ENCODE measurements at regions not wholly inside any gene's neighbourhood (a gene's known extent, or its start where the extent isn't known, plus 50 kb on each side); places are given as distances from the start of the nearest gene placed in this dataset.
"Not testable (repeated sequence)": the region's sequence is repeated elsewhere in the genome, so short reads cannot be mapped to it uniquely, and the experiment has no call there.

DNA sequence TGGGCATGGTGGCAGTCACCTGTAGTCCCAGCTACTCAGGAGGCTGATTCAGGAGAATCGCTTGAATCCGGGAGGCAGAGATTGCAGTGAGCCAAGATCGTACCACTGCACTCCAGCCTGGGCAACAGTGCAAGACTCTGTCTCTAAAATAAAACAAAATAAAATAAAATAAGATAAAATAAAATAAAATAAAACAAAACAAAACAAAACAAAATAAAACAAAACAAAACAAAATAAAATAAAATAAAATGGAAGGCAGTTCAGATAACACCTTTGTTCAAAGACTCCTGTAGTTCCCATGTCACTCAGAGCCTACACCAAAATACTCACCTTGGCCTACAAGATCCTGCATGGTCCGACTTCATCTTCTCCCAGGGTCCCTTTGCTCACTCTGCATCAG lies 61.3 kb downstream of the SYF2 start:
- H3K27ac Mint-ChIP-seq, H3K4me3 Mint-ChIP-seq, ATAC-seq, H3K27me3 Mint-ChIP-seq, H3K4me1 Mint-ChIP-seq, DNase-seq, H3K36me3 Mint-ChIP-seq, POLR2A ChIA-PET, H3K9me3 Mint-ChIP-seq: not testable (repeated sequence)

DNA sequence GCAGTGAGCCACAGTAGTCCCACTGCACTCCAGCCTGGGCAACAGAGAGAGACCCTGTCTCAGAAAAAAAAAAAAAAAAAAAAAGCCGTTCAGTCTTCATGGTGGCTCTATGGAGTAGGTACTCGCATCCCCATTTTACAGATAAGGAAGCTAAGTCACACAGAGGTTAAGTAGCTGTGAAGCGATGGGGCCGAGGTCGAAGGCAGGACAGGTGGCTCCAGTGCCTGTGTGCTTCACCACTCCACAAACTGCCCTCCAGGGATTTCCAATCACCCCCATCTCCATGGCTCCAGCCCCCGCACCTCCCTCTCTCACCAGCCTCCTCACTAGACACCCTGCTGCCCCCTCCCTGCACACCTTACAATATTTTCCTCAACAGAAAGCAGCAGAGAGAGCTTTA lies 61.9 kb downstream of the SYF2 start:
- Mint-ChIP-seq H3K27ac (no peak overlapping the region), H3K4me1 (peaks cover 0 to 8% (median 3%) of the 10 kb centered on the region in 4 donors), H3K4me3 (no peak overlapping the region), H3K27me3 (no peaks in the 10 kb centered on the region), H3K36me3 (no peaks in the 10 kb centered on the region), H3K9me3 (peaks cover 0 to under 1% (median 0%) of the 10 kb centered on the region in 9 donors)
- POLR2A ChIA-PET = no interaction called here
- no peak for DNase-seq
- ATAC-seq = no peak

DNA sequence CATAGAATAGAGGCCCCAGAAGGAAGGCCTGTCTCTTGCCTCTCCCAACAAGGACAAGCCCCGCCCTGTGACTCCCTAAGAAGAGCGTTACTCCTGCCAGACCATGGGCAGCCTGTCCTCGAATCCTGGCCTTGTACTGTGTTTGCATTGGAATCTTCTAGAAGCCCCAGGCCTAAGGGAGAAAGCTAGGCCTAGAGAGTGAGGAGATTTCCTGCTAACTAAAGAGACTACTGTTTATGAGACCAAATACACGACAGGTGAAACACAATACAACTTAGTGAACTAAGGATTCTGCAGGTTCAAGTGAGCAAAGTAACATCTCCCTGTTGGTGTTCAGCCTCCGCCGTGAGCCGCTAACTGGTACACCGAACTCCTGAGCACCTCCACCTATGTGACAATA lies 62.7 kb downstream of the SYF2 start:
- Mint-ChIP-seq H3K36me3 (no peaks in the 10 kb centered on the region), H3K27ac (no peak overlapping the region), H3K4me1 (peaks cover 0 to 8% (median 3%) of the 10 kb centered on the region in 4 donors), H3K4me3 (no peak overlapping the region), H3K27me3 (no peaks in the 10 kb centered on the region), H3K9me3 (no peaks in the 10 kb centered on the region)
- DNase-seq (no peak), ATAC-seq (no peak)
- POLR2A ChIA-PET = no interaction called here

DNA sequence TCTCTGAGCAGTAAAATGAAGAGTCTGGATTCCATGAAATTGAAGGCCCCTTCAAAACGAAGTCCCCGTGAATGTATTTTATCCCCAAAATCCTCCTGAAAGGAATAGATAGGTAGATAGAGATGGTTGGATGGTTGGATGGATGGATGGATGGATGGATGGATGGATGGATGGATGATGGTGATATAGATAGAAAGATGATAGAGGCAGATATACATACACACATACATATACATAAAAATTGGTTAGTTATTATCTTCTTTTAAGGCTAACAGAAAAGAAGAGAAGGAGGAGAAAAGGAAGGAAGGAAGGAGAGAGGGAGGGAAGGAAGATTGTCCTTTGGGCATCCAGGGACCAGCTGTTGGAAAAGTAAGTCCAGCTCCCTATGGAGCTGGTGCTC lies 63.1 kb downstream of the SYF2 start:
- no peak overlapping the region for H3K27ac Mint-ChIP-seq
- H3K27me3 Mint-ChIP-seq = peaks cover 0 to under 1% (median 0%) of the 10 kb centered on the region in 5 donors
- ATAC-seq = no peak
- no peak for DNase-seq
- H3K9me3 Mint-ChIP-seq = peaks cover 0 to 1% (median 0%) of the 10 kb centered on the region in 9 donors
- H3K4me1 Mint-ChIP-seq = peaks cover 0 to 8% (median 3%) of the 10 kb centered on the region in 4 donors
- POLR2A ChIA-PET = no interaction called here
- H3K36me3 Mint-ChIP-seq = no peaks in the 10 kb centered on the region
- no peak overlapping the region for H3K4me3 Mint-ChIP-seq

DNA sequence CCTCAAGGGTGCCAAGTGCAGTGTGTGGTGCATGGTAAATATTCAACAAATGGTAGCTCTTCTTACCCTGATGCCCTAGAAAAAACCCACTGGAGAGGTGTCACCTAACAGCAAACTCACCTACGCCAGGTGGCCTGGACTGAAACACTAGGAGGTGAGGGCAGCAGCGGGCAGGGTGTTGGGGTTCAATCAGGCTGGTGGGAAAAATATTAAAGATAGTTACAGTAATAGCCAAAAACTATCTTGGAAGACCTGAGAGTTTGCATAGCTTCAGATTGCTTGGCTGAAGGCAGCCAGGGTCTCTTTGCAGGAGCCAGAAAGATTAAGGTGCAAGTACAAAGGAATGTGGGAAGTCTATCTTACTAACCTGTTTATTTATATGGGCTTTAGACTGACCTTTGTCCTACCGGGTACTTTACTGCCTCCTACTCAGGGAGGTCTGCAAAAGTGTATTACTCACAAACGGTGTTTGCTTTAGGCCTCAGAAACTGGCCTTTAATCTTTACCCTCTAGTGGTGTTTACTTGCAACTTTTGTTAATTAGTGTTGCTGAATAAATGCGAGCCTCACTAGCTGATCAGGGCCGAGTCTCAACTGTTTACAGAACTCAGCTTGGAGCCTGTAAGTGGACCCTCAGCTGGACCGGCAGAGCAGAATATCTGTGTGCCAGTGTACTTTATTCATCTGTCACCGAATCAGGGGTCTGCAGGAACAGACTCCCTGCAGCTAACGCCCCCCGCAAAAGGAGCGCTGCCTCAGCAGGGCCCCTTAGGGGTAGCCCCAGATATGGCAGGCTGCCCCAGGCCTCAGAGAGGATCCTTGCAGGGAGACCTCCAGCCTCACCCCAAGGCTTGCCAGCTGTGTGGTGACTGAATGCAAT lies 63.9 kb downstream of the SYF2 start:
- Mint-ChIP-seq H3K27ac (peak overlapping the region in 4 of 10 donors; percentile 18 to 79 (median 40)), H3K4me3 (no peak overlapping the region), H3K9me3 (peaks cover 0 to 3% (median 0%) of the 10 kb centered on the region in 9 donors), H3K27me3 (peaks cover 0 to 2% (median 0%) of the 10 kb centered on the region in 5 donors), H3K36me3 (no peaks in the 10 kb centered on the region), H3K4me1 (peaks cover 0 to 8% (median 3%) of the 10 kb centered on the region in 4 donors)
- no peak for ATAC-seq
- DNase-seq = no peak
- POLR2A ChIA-PET = no interaction called here

DNA sequence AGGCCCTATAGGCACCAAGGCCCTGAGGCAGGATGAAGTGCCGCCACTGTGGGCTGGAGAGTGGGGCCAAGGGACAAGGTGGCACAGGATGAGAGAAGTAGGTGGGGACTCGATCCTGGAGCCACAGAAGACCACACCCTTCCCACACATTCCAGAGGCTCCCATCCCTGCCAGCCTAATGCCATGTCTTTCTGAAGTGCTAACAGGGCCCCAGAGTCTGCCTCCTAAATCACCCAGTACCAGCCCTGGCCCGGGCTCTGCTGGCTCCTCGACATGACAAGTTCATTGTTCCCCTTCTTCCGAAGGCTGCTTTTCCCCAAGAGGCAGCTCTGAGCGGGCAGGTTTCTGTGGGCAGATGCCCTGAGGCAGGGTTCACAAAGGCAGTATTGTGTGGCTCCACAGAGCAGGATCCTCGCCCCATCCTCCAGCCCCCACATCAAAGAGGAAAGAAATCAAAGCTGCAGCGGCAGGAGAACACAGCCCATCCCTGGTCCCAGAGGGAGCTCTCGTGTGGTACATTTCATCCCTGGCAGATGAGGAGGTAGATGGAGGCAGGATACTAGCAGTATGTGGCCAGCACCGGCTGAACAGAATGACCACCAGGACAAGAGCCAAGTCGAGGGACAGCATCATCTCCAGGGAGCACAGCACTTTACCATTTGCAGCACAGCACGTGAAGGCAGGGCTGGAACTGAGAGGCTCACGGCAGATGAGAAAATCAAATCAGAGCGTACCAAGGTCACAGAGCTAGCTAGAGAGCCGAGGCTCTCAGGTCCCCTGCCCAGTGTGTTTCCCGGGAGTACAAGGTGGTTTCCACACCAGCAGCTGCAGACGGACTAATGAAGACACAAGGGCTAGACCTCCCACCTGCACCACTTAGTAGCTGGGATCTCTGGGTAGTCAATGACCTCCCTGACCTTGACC lies 64.8 kb downstream of the SYF2 start:
- ATAC-seq = no peak
- Mint-ChIP-seq H3K9me3 (peaks cover 0 to 3% (median 0%) of the 10 kb centered on the region in 9 donors), H3K27ac (peak overlapping the region in 4 of 10 donors; percentile 18 to 79 (median 44)), H3K27me3 (peaks cover 0 to 3% (median 0%) of the 10 kb centered on the region in 5 donors), H3K36me3 (no peaks in the 10 kb centered on the region), H3K4me3 (no peak overlapping the region), H3K4me1 (peaks cover 0 to 8% (median 3%) of the 10 kb centered on the region in 4 donors)
- POLR2A ChIA-PET = no interaction called here
- no peak for DNase-seq

DNA sequence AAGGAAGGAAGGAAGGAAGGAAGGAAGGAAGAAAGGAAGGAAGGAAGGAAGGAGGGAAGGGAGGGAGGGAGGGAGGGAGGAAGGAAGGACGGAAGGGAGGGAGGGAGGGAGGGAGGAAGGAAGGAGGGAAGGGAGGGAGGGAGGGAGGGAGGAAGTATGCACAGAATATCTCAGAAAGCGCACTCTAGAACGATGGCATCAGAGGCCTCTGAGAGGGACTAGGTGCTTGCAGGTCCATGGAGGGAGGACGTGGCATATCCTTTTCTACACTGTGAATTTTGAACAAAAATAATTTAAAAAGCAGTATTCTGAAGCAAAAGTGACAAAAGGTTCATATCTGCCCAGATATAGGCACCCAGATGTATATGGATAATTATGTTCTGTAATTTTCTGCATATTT lies 65.5 kb downstream of the SYF2 start:
- H3K4me1 Mint-ChIP-seq = peaks cover 0 to 8% (median 3%) of the 10 kb centered on the region in 4 donors
- H3K27ac Mint-ChIP-seq = no peak overlapping the region
- POLR2A ChIA-PET = no interaction called here
- peaks cover 0 to 3% (median 0%) of the 10 kb centered on the region in 9 donors for H3K9me3 Mint-ChIP-seq
- H3K36me3 Mint-ChIP-seq = no peaks in the 10 kb centered on the region
- H3K4me3 Mint-ChIP-seq = no peak overlapping the region
- ATAC-seq (no peak), DNase-seq (no peak)
- H3K27me3 Mint-ChIP-seq = peaks cover 0 to 3% (median 0%) of the 10 kb centered on the region in 5 donors

DNA sequence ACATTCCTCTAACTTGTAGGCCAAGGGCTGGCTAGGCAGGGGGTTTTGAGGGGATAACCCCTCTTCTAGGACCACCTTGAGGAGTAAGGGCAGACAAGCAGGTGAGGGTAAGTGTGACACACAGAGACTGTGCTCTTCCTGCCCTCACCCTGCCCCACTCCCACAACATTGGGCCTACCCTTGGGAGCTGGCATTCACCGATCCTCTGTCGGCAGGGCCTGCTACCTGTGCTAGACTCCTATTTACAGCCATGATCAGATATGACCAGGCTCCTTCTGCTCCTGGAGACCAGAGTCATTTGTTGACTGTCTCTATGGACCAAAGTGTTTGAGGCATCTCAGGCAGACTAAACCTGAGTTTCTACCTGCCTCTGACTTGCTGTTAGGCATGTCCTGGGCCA lies 68.3 kb downstream of the SYF2 start:
- Mint-ChIP-seq H3K4me3 (no peak overlapping the region), H3K36me3 (no peaks in the 10 kb centered on the region), H3K4me1 (peaks cover 0 to 8% (median 3%) of the 10 kb centered on the region in 4 donors), H3K27me3 (peaks cover 0 to 8% (median 0%) of the 10 kb centered on the region in 5 donors), H3K27ac (no peak overlapping the region), H3K9me3 (peaks cover 0 to 3% (median 0%) of the 10 kb centered on the region in 9 donors)
- DNase-seq (no peak), ATAC-seq (no peak)
- POLR2A ChIA-PET = no interaction called here

DNA sequence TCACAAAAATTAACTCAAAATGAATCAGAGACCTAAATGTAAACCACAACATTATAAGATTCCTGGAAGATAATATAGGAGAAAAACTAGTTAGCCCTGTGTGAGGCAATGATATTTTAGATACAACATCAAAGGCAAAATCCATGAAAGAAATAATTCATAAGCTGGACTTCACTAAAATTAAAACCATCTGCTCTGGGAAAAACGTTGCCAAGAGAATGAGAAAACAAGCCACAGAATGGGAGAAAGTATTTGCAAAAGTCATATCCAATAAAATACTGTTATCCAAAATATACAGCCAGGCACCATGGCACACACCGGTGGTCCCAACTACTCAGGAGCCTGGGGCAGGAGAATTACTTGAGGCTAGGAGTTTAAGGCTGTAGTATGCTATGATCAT lies 70.3 kb downstream of the SYF2 start:
- POLR2A ChIA-PET = no interaction called here
- Mint-ChIP-seq H3K9me3 (peaks cover 0 to 14% (median 0%) of the 10 kb centered on the region in 9 donors), H3K27me3 (peaks cover 0 to 16% (median 0%) of the 10 kb centered on the region in 5 donors), H3K4me3 (no peak overlapping the region), H3K27ac (no peak overlapping the region), H3K4me1 (no peaks in the 10 kb centered on the region), H3K36me3 (no peaks in the 10 kb centered on the region)
- DNase-seq (no peak), ATAC-seq (no peak)

DNA sequence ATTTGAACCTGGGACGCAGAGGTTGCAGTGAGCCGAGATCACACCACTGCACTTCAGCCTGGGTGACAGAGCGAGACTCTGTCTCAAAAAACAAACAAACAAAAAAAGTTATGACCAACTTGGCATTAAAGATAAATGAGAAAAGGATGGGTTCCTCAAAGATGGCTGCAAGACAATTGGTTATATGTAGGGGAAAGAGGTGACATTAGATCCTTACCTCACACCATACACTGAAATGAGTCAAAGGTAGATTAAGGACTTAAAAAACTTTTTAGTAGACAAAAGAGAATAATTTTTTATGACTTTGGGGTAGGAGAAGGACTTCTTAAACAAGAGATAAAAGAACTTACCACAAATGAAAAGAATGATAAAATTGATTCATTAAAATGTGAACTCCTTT lies 74.5 kb downstream of the SYF2 start:
- H3K9me3 Mint-ChIP-seq = peaks cover 0 to 12% (median 3%) of the 10 kb centered on the region in 9 donors

DNA sequence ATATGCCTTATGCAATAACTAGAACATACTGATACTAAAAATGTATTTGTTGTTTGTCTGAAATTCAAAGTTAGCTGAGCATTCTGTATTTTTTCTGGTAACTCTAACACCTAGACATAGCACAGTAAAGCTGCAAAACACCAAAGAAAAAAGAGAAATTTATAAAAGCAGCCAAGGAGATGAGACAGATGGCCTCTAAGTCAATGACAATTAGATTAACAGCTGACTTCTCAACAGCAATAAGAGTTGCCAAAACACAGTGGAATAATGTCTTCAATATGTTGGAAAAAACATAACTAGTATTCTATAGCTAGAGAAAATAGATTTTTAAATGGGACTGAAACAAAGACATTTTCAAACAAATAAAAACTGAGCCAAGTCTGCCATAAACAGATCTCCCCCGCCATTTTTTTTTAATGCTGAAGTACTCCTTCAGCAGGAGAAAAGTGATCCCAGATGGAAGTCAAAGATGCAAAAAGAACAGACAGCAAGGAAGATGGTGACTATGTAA lies 81.3 kb downstream of the SYF2 start:
- H3K9me3 Mint-ChIP-seq = peaks cover 0 to 3% (median 0%) of the 10 kb centered on the region in 9 donors
- no peak overlapping the region for H3K27ac Mint-ChIP-seq
- peaks cover 2 to 8% (median 5%) of the 10 kb centered on the region in 4 donors for H3K4me1 Mint-ChIP-seq
- no peak for ATAC-seq
- DNase-seq = no peak
- POLR2A ChIA-PET = no interaction called here
- H3K36me3 Mint-ChIP-seq = no peaks in the 10 kb centered on the region
- H3K27me3 Mint-ChIP-seq = peaks cover 3 to 30% (median 10%) of the 10 kb centered on the region in 5 donors
- H3K4me3 Mint-ChIP-seq = no peak overlapping the region

More for the DNA sequence above, 74.5 kb downstream of the SYF2 start:
- ATAC-seq = no peak
- Mint-ChIP-seq H3K36me3 (no peaks in the 10 kb centered on the region), H3K4me3 (no peak overlapping the region), H3K27me3 (peaks cover 0 to 23% (median 4%) of the 10 kb centered on the region in 5 donors), H3K4me1 (no peaks in the 10 kb centered on the region), H3K27ac (no peak overlapping the region)
- POLR2A ChIA-PET = no interaction called here
- DNase-seq = no peak

DNA sequence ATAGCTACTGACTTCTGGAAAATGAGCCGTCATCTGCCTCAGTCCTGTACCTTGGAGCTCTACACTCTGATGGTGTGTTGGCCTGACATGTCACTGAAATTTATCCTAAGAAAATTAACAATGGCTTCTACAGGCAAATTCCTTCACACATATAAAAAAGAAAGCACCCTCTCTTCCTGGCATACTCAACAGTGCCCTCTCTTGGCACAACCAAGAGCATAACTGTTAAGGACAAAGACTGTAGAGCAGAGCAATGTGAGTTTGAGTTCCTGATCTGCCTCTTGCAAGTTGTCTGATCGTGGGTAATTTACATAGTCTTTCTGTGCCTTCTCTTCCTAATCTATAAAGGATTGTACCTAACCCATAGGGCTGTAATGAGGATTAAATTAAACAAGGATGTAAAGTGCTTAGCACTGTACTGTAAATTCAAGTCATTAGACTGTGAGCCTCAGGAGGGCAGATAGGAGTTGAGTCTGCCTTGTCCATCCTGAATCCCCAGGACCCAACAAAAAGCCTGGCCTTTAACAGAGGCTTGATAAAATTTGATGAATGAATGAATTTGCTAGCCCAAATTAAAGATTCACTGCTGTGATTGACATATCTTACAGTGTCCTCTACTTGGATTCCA lies 83.5 kb downstream of the SYF2 start:
- H3K9me3 Mint-ChIP-seq = no peaks in the 10 kb centered on the region

More for the DNA sequence above, 83.5 kb downstream of the SYF2 start:
- ATAC-seq (peak; percentile 68 to 73), DNase-seq (peak in 9 of 10 donors; percentile 14 to 70 (median 41))
- H3K27ac Mint-ChIP-seq = peak overlapping the region in 1 of 10 donors; percentile 24
- POLR2A ChIA-PET = interaction anchor here (0.5 kb wide), 1 partner anchor 298 kb away, joined by 4 read pairs; no protein-coding TSS in a partner anchor
- H3K36me3 Mint-ChIP-seq = no peaks in the 10 kb centered on the region
- H3K27me3 Mint-ChIP-seq = peaks cover 2 to 30% (median 9%) of the 10 kb centered on the region in 5 donors
- peaks cover 4 to 8% (median 7%) of the 10 kb centered on the region in 4 donors for H3K4me1 Mint-ChIP-seq
- no peak overlapping the region for H3K4me3 Mint-ChIP-seq
